ENCODE measurements at regions not wholly inside any gene's neighbourhood (a gene's known extent, or its start where the extent isn't known, plus 50 kb on each side); places are given as distances from the start of the nearest gene placed in this dataset.

- TF ChIP-seq, protein P1, sequence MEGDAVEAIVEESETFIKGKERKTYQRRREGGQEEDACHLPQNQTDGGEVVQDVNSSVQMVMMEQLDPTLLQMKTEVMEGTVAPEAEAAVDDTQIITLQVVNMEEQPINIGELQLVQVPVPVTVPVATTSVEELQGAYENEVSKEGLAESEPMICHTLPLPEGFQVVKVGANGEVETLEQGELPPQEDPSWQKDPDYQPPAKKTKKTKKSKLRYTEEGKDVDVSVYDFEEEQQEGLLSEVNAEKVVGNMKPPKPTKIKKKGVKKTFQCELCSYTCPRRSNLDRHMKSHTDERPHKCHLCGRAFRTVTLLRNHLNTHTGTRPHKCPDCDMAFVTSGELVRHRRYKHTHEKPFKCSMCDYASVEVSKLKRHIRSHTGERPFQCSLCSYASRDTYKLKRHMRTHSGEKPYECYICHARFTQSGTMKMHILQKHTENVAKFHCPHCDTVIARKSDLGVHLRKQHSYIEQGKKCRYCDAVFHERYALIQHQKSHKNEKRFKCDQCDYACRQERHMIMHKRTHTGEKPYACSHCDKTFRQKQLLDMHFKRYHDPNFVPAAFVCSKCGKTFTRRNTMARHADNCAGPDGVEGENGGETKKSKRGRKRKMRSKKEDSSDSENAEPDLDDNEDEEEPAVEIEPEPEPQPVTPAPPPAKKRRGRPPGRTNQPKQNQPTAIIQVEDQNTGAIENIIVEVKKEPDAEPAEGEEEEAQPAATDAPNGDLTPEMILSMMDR (IDR thresholded peaks at IDR 0.05; ENCODE audit: borderline replicate concordance, extremely low read depth, low read length, poor library complexity, severe bottlenecking) = no peak
- TF ChIP-seq EZH2 (IDR thresholded peaks at IDR 0.05; ENCODE audit: borderline replicate concordance, low read depth, low read length, severe bottlenecking) = no peak
Observed at GRCh38 chr7:84446991-84447480, 252.4 kb upstream of the SEMA3A start.

All from DND-41 (cell line).